Fibroblast of lung (primary cell): ENCODE measurements at regions not wholly inside any gene's neighbourhood (a gene's known extent, or its start where the extent isn't known, plus 50 kb on each side); places are given as distances from the start of the nearest gene placed in this dataset.

Experiments
- CTCF ChIP-seq, 2 donors: IDR thresholded peaks in 1 of 2; conservative IDR thresholded peaks in 1 of 2; 1 replicate in 1 of 2; 2 replicates in 1 of 2; pipeline ENCODE4 v1.5.1; 2011 to 2012; ENCODE audit warnings: low read length in 2 of 2, control low read depth in 1 of 2, inconsistent platforms in 1 of 2, low read depth in 1 of 2, mild to moderate bottlenecking in 1 of 2
- EZH2 ChIP-seq: IDR thresholded peaks from 2 replicates; pipeline ENCODE4 v1.5.1; 2012; ENCODE audit warnings: low read length, control low read depth, mild to moderate bottlenecking; ENCODE audit errors: missing control alignments

DNA sequence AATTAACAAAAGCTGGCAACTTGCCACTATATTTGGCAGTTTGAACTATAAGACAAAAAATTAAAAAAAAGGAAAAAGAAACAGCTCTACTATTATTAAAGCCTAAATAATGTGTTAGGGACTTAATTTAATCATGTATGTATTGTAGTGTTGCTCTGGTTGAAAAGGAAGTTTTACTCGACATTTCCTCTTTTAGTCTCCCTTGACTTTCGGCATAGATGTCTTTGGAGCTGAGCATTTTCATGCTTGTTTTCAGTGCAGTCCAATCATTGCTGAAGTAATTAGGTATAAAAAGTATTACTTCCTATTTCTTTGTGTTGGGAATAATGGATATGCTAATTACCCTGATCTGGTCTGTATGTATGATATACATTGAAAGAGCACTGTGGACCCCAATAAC is 216.8 kb upstream of the KLF6 start:
- no peak for TF ChIP-seq CTCF (conservative IDR thresholded peaks at IDR 0.05 in 1 of 2, IDR thresholded peaks at IDR 0.05 in 1 of 2; ENCODE audit: low read depth in 1 of 2, low read length in 2 of 2)
- no peak for TF ChIP-seq EZH2
